ENCODE measurements at regions not wholly inside any gene's neighbourhood (a gene's known extent, or its start where the extent isn't known, plus 50 kb on each side); places are given as distances from the start of the nearest gene placed in this dataset.

DNA sequence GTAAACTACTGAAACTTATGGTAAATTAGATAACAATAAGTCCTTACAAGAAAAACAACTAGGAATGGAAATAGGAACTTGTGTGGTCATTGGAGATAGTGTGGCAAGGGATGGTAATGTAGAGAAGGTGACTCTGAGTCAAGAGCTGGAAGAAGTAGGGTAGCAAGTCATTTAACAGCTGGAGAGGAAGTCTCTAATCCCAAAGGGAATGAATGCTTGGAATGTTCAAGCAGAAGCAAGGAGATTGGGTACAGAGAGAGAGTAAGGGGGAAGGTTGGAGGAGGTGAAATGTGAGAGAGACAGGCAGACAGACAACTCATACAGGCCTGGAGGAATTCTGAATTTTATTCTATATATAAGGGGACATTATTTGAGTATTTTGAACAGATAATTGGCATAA lies 260.6 kb upstream of the MAD2L1 start:
- TF ChIP-seq CTCF (IDR thresholded peaks at IDR 0.05) (no peak), TCF7L2 (IDR thresholded peaks at IDR 0.05; ENCODE audit: low read depth, low read length) (no peak), POLR2AphosphoS5 (IDR thresholded peaks at IDR 0.05; ENCODE audit: low read depth, low read length) (no peak), SIN3A (IDR thresholded peaks at IDR 0.05; ENCODE audit: borderline replicate concordance, insufficient read depth, low read depth, low read length) (no peak)
- TF ChIP-seq, protein P1, sequence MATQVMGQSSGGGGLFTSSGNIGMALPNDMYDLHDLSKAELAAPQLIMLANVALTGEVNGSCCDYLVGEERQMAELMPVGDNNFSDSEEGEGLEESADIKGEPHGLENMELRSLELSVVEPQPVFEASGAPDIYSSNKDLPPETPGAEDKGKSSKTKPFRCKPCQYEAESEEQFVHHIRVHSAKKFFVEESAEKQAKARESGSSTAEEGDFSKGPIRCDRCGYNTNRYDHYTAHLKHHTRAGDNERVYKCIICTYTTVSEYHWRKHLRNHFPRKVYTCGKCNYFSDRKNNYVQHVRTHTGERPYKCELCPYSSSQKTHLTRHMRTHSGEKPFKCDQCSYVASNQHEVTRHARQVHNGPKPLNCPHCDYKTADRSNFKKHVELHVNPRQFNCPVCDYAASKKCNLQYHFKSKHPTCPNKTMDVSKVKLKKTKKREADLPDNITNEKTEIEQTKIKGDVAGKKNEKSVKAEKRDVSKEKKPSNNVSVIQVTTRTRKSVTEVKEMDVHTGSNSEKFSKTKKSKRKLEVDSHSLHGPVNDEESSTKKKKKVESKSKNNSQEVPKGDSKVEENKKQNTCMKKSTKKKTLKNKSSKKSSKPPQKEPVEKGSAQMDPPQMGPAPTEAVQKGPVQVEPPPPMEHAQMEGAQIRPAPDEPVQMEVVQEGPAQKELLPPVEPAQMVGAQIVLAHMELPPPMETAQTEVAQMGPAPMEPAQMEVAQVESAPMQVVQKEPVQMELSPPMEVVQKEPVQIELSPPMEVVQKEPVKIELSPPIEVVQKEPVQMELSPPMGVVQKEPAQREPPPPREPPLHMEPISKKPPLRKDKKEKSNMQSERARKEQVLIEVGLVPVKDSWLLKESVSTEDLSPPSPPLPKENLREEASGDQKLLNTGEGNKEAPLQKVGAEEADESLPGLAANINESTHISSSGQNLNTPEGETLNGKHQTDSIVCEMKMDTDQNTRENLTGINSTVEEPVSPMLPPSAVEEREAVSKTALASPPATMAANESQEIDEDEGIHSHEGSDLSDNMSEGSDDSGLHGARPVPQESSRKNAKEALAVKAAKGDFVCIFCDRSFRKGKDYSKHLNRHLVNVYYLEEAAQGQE (IDR thresholded peaks at IDR 0.05; ENCODE audit: insufficient read depth in 1 of 2, low read depth in 2 of 2, low read length in 1 of 2), result no peak

Data from Panc1 (cell line).